ENCODE measurements at regions not wholly inside any gene's neighbourhood (a gene's known extent, or its start where the extent isn't known, plus 50 kb on each side); places are given as distances from the start of the nearest gene placed in this dataset.

GRCh38 chr15:69679623-69680228 lies 227.1 kb downstream of the RPLP1 start:
- no peak for TF ChIP-seq CTCF (IDR thresholded peaks at IDR 0.05; ENCODE audit: low read length)
- no peak for TF ChIP-seq EZH2 (optimal IDR thresholded peaks at IDR 0.05; ENCODE audit: low read depth, low read length)
- no peak for TF ChIP-seq EZH2phosphoT487 (IDR thresholded peaks at IDR 0.05; ENCODE audit: low read length)

Measured in MM.1S (cell line).